UCSD-AML1 (cell line): ENCODE measurements at regions not wholly inside any gene's neighbourhood (a gene's known extent, or its start where the extent isn't known, plus 50 kb on each side); places are given as distances from the start of the nearest gene placed in this dataset.

ENCODE experiments used
- DNase-seq: peaks from one replicate; lab custom pipeline; 2025; ENCODE audit not compliant: unreplicated experiment; lab: John Stamatoyannopoulos, UW

- no peak for DNase-seq
Measured at GRCh38 chr2:123144082-123144481, 881.0 kb upstream of the CNTNAP5 start.

GRCh38 chr2:123153041-123153440, 872.0 kb upstream of the CNTNAP5 start:
- DNase-seq: no peak

DNA sequence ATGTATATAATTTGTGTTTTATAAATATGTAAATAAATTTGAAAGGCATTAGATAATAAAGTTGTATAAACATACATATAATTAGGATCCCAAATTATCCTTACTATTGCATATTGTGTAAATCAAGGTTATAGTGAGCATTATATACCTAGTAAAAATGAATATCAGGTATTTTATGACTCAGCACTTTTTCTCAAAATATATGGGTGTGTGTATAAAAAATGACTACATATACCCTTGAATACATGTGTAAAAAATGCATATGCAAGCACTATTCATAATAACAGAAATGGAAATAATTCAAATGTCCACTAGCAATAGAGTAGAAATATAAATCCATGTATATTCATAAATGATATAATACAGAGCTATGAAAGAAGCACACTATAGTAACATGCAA, 870.9 kb upstream of the CNTNAP5 start:
- DNase-seq: no peak

GRCh38 chr2:123157016-123157415, 868.1 kb upstream of the CNTNAP5 start:
- no peak for DNase-seq

GRCh38 chr2:123162400-123163016, 862.6 kb upstream of the CNTNAP5 start:
- DNase-seq: no peak

- DNase-seq: no peak
Measured at GRCh38 chr2:123163398-123163797, 861.7 kb upstream of the CNTNAP5 start.

GRCh38 chr2:123164216-123164615, 860.9 kb upstream of the CNTNAP5 start:
- no peak for DNase-seq

DNA sequence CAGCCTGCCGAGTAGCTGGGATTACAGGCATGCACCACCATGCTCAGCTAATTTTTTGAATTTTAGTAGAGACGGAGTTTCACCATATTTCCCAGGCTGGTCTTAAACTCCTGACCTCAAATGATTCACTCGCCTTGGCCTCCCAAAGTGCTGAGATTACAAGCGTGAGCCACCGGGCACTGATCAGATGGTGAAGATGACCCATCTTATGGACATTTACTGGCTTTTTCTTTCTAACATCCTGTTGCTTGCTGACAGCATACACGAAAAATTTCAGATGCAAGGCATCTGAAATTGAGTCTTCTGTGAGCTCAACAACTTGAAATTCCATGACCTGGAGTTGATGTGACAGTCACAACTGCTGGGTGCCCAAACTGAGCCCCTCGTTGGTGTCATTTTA, 859.5 kb upstream of the CNTNAP5 start:
- DNase-seq: no peak

DNA sequence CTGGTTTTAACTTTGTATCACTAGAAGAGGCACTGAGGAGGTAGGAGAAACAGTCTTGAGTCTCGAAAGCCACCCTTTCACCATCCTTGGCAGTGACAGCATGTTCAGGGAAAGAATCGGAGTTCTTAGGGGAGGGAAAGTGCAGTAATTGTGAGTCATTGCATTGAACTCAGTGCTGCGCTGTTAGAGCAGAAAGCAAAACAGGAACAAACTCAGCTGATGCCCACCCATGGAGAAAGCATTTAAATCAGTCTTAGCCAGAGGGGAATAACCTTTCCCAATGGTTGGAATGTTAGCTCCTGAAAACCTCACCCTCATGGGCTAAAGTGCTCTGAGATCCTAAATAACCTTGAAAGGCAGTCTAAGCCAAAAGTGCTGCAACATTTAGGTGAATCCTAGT, 845.6 kb upstream of the CNTNAP5 start:
- no peak for DNase-seq

- DNase-seq: no peak
Measured at GRCh38 chr2:123195957-123196356, 829.1 kb upstream of the CNTNAP5 start.

DNA sequence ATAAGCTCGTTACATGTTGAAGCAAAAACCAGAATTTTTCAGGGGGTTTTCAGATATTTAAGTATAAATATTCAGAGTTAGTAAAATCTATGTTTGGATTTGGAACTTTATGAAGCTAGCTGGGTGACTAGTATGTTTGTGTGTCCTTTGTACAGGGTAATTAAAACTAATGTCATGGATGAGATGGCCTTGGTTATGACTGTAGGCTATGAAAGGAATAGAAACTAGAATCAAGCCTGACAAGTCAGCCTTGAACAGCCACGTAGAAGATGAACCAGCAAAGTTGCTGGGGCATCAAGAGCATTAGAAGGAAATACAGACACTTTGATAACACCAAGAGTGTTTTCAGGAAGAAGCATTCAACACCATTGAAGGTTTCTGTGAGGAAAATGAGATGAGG, 825.1 kb upstream of the CNTNAP5 start:
- DNase-seq: no peak

- no peak for DNase-seq
Measured at GRCh38 chr2:123207245-123207644, 817.8 kb upstream of the CNTNAP5 start.

DNA sequence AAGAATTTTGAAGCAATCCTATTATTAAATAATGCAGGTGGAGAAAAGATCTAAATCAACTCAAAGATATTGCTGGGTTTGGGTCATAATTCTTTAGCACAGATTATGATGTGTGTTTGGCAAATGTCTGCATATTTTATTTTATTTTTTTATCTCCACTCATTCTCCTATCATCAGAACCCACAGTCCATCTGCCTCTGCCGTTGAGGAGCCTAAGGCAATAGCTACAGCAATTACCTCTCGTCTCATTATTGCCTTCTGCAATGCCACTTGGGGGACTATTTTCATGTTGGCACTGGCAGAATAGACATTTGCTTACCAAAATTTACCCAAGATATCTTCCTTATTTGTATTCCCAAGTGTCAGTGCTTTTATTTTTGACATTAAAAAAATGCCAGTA, 815.9 kb upstream of the CNTNAP5 start:
- no peak for DNase-seq

- DNase-seq: no peak
Measured at GRCh38 chr2:123211181-123211580, 813.9 kb upstream of the CNTNAP5 start.

GRCh38 chr2:123245156-123245555, 779.9 kb upstream of the CNTNAP5 start:
- DNase-seq: no peak

GRCh38 chr2:123258877-123259539, 766.1 kb upstream of the CNTNAP5 start:
- DNase-seq: no peak

DNA sequence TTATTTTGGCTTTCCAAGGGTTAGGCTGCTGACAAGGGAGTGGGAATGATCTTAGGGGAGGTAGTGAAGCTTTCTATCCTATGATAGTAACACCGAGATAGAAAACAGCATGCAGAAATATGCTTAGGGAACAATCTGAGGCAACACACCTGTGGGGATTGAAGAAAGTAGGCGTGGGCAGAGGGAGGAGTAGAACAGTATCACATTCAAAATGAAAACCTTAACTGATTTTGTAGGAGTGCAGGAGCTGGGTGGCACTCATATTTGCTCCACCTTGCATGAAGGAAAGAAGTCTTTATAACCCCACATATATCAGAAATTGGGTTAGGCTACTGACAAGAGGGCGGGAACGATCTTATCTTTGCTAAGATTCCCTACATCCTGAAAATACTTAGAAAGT, 762.2 kb upstream of the CNTNAP5 start:
- DNase-seq: no peak

GRCh38 chr2:123283431-123283830, 741.7 kb upstream of the CNTNAP5 start:
- no peak for DNase-seq

- no peak for DNase-seq
Measured at GRCh38 chr2:123303731-123304130, 721.4 kb upstream of the CNTNAP5 start.
